C4-2B (cell line): ENCODE measurements at regions not wholly inside any gene's neighbourhood (a gene's known extent, or its start where the extent isn't known, plus 50 kb on each side); places are given as distances from the start of the nearest gene placed in this dataset.

ENCODE experiments used
- CTCF ChIP-seq: fragments of 450-650 bp; conservative IDR thresholded peaks from 2 replicates; pipeline ENCODE4 v1.5.1; 2017; ENCODE audit warnings: mild to moderate bottlenecking
- ZFX ChIP-seq: fragments of 450-650 bp; IDR thresholded peaks from 2 replicates; pipeline ENCODE4 v1.6.1; 2017

GRCh38 chr12:105897311-105897725 is 241.4 kb downstream of the NUAK1 start:
- TF ChIP-seq CTCF (no peak), ZFX (no peak)
